ENCODE measurements at regions not wholly inside any gene's neighbourhood (a gene's known extent, or its start where the extent isn't known, plus 50 kb on each side); places are given as distances from the start of the nearest gene placed in this dataset.

GRCh38 chr2:136639651-136640050 lies 125.7 kb upstream of the THSD7B start:
- TF ChIP-seq, protein P1, sequence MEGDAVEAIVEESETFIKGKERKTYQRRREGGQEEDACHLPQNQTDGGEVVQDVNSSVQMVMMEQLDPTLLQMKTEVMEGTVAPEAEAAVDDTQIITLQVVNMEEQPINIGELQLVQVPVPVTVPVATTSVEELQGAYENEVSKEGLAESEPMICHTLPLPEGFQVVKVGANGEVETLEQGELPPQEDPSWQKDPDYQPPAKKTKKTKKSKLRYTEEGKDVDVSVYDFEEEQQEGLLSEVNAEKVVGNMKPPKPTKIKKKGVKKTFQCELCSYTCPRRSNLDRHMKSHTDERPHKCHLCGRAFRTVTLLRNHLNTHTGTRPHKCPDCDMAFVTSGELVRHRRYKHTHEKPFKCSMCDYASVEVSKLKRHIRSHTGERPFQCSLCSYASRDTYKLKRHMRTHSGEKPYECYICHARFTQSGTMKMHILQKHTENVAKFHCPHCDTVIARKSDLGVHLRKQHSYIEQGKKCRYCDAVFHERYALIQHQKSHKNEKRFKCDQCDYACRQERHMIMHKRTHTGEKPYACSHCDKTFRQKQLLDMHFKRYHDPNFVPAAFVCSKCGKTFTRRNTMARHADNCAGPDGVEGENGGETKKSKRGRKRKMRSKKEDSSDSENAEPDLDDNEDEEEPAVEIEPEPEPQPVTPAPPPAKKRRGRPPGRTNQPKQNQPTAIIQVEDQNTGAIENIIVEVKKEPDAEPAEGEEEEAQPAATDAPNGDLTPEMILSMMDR (IDR thresholded peaks at IDR 0.05) = no peak
- TF ChIP-seq POLR2A (IDR thresholded peaks at IDR 0.05) = no peak
- DNase-seq = no peak
- H3K36me3 ChIP-seq = no peaks in the 10 kb centered on the region
- no peaks in the 10 kb centered on the region for H3K9me3 ChIP-seq
- H3K27me3 ChIP-seq = no peaks in the 10 kb centered on the region
- H3K4me1 ChIP-seq = no peaks in the 10 kb centered on the region
- H3K27ac ChIP-seq = no peak overlapping the region
- intact Hi-C loops (cut with DNase I) = no loop called here
- no peak overlapping the region for H3K4me3 ChIP-seq (replicated peaks in 1 of 3)
- WGBS, 2 donors = 91 to 94% methylated on average over 15 of the region's 15 CpGs

- DNase-seq = no peak
- no peaks in the 10 kb centered on the region for H3K4me1 ChIP-seq
- no peaks in the 10 kb centered on the region for H3K27me3 ChIP-seq
- H3K4me3 ChIP-seq (replicated peaks in 1 of 3) = no peak overlapping the region
- H3K36me3 ChIP-seq = no peaks in the 10 kb centered on the region
- TF ChIP-seq, protein P1 (IDR thresholded peaks at IDR 0.05) = no peak
- no peak for TF ChIP-seq POLR2A (IDR thresholded peaks at IDR 0.05)
- no peak overlapping the region for H3K27ac ChIP-seq
- intact Hi-C loops (cut with DNase I) = no loop called here
- H3K9me3 ChIP-seq = no peaks in the 10 kb centered on the region
Observed at GRCh38 chr2:136638193-136638592, 127.2 kb upstream of the THSD7B start.

- Histone ChIP-seq H3K36me3 (no peaks in the 10 kb centered on the region), H3K4me1 (no peaks in the 10 kb centered on the region), H3K27me3 (no peaks in the 10 kb centered on the region), H3K4me3 (replicated peaks in 1 of 3) (no peak overlapping the region), H3K9me3 (no peaks in the 10 kb centered on the region), H3K27ac (no peak overlapping the region)
- WGBS, 2 donors = 40 to 49% methylated on average over 2 of the region's 2 CpGs
- DNase-seq = no peak
- no peak for TF ChIP-seq POLR2A (IDR thresholded peaks at IDR 0.05)
- intact Hi-C loops (cut with DNase I) = no loop called here
Observed at GRCh38 chr2:136637402-136637801, 127.9 kb upstream of the THSD7B start.

GRCh38 chr2:136628490-136628889 lies 136.9 kb upstream of the THSD7B start:
- DNase-seq = no peak
- Histone ChIP-seq H3K9me3 (no peaks in the 10 kb centered on the region), H3K27me3 (no peaks in the 10 kb centered on the region), H3K27ac (no peak overlapping the region), H3K4me1 (no peaks in the 10 kb centered on the region), H3K36me3 (no peaks in the 10 kb centered on the region), H3K4me3 (replicated peaks in 1 of 3) (no peak overlapping the region)
- intact Hi-C loops (cut with DNase I) = no loop called here
- TF ChIP-seq, protein P1 (IDR thresholded peaks at IDR 0.05) = no peak
- no peak for TF ChIP-seq POLR2A (IDR thresholded peaks at IDR 0.05)
- 78 to 82% methylated on average over 4 of the region's 4 CpGs for WGBS, 2 donors

DNA sequence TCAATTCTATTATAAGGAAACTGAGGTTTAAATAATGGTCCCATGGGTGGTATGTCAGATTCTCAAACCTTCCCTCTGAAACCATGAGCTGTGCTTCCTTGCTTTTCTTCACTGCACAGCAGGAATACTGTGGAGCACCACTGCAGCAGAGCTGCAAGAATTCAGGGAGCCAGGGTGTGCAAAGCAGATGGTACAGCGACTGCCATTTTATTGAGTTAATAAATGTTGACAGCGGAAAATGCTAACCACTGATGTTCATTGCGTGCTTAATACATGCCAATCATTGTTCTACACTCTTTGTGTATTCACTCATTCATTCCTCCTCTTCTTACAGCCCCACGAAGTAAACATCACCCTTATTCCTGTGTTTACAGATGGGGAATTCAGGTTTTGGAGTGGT lies 152.2 kb upstream of the THSD7B start:
- no peaks in the 10 kb centered on the region for H3K36me3 ChIP-seq
- WGBS, 2 donors = 64 to 65% methylated on average over 4 of the region's 4 CpGs
- H3K4me3 ChIP-seq (replicated peaks in 1 of 3) = no peak overlapping the region
- H3K27me3 ChIP-seq = no peaks in the 10 kb centered on the region
- intact Hi-C loops (cut with DNase I) = no loop called here
- no peaks in the 10 kb centered on the region for H3K4me1 ChIP-seq
- H3K27ac ChIP-seq = no peak overlapping the region
- TF ChIP-seq, protein P1 (IDR thresholded peaks at IDR 0.05) = no peak
- no peak for TF ChIP-seq POLR2A (IDR thresholded peaks at IDR 0.05)
- no peak for DNase-seq
- H3K9me3 ChIP-seq = no peaks in the 10 kb centered on the region

GRCh38 chr2:136612079-136612478 lies 153.3 kb upstream of the THSD7B start:
- Histone ChIP-seq H3K9me3 (no peaks in the 10 kb centered on the region), H3K27me3 (no peaks in the 10 kb centered on the region), H3K36me3 (no peaks in the 10 kb centered on the region), H3K4me1 (no peaks in the 10 kb centered on the region), H3K27ac (no peak overlapping the region), H3K4me3 (replicated peaks in 1 of 3) (no peak overlapping the region)
- 79 to 83% methylated on average over 3 of the region's 3 CpGs for WGBS, 2 donors
- no peak for DNase-seq
- TF ChIP-seq, protein P1 (IDR thresholded peaks at IDR 0.05) = no peak
- no peak for TF ChIP-seq POLR2A (IDR thresholded peaks at IDR 0.05)
- intact Hi-C loops (cut with DNase I) = no loop called here

Measured in thyroid gland (tissue), 4 donors.